ENCODE measurements at regions not wholly inside any gene's neighbourhood (a gene's known extent, or its start where the extent isn't known, plus 50 kb on each side); places are given as distances from the start of the nearest gene placed in this dataset.

- DNase-seq: peak; percentile 25
These were observed 68.7 kb upstream of the SLC4A11 start for GRCh38 chr20:3307725-3308124.

GRCh38 chr20:3307078-3307477, 68.1 kb upstream of the SLC4A11 start:
- DNase-seq: peak; percentile 80

GRCh38 chr20:3306068-3306467, 67.1 kb upstream of the SLC4A11 start:
- DNase-seq: no peak

DNA sequence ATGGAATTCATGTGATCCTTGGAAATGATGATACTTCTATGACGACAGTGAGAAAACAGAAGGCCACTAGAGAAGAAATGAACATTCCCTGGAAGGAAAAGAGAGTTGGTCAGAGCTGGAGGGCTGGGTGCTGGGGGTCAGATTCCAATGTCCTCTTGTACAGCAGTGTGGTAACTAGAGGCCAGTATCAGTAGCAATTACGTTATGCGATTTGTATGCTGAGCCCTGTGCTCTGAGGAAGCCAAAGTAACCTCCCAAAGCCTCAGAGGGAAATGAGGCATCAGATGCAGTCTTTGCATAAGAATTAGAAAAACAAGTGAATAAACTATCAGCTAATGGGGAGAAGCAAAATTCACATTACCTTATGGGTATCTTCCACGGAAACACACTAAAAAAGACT, 65.5 kb upstream of the SLC4A11 start:
- no peak for DNase-seq

GRCh38 chr20:3297079-3297378, 58.0 kb upstream of the SLC4A11 start:
- no peak for DNase-seq

DNA sequence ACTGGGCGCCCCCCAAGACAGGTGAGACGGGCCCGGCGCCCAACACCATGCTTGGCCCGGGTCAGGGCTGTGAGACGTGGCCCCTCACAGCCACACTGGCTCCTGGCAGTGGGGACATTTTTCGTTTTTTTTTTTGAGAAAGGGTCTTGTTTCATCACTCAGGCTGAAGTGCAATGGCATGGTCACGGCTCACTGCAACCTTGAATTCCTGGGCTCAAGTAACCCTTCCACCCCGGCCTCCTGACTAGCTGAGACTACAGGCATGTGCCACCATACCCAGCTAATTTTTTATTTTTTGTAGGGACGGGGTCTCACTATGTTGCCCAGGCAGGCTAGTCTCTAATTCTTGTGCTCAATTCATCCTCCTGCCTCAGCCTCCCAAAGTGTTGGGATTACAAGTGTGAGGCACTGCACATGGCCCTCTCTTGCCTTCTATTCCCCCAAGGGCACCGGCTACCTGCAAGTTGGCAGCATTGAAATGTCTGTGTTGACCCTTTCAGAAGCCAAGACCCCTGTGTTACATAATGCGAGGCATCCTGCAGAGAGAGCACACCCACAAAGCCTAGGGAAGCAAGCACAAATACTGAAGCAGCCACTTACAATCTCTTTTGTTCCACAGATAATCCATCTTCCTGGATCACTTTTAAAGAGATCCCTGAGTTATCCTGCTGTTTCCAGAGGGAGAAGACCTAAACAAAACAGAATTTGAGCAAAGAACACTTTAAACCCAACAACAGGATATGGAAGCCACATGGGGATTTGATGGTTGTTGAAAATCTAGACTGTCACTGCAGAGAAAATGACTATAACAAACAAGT, 57.5 kb upstream of the SLC4A11 start:
- no peak for DNase-seq

All from inflammatory macrophage treated with lipopolysaccharide for 4 hours (primary cell).